Astrocyte (in vitro differentiated cells and primary cell): ENCODE measurements at regions not wholly inside any gene's neighbourhood (a gene's known extent, or its start where the extent isn't known, plus 50 kb on each side); places are given as distances from the start of the nearest gene placed in this dataset.

Source experiments
- EZH2 ChIP-seq: IDR thresholded peaks from 2 replicates; pipeline ENCODE4 v1.6.1; 2012; ENCODE audit warnings: mild to moderate bottlenecking, low read length, inconsistent platforms; ENCODE audit not compliant: insufficient read depth
- TF ChIP-seq, protein P1 (sequence below): IDR thresholded peaks from 2 replicates; pipeline ENCODE4 v1.5.1; 2011; ENCODE audit warnings: low read depth, mild to moderate bottlenecking, inconsistent platforms, low read length, moderate library complexity; ENCODE audit not compliant: insufficient read depth

DNA sequence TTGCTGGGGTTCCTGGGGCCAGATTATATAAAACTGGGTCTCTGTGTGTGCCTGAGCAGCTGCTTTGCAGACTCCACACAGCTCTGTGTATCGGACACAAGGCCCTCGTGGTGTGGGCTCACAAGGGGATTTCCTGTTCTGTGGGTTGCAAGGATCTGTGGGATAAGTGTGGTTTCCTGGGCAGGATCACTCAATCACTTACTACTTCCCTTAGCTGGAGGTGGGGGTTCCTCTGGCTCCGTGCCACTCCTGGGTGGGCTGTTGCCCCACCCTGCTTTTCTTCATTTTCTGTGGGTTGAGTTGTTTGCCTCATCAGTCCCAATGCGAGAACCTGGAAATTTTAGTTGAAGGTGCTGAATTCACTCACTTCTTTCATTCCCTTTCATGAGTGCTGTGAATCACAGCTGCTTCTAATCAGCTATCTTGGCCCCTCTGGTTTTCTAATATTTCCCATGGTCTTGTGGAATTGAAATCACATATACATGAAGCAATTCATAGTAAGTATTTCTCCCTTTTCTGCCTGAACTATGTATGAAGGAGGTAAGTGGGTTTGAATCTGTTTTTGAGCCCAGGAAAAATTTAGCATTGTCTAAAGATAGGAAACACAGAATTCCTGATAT lies 196.3 kb downstream of the DCDC2C start:
- TF ChIP-seq, protein P1, sequence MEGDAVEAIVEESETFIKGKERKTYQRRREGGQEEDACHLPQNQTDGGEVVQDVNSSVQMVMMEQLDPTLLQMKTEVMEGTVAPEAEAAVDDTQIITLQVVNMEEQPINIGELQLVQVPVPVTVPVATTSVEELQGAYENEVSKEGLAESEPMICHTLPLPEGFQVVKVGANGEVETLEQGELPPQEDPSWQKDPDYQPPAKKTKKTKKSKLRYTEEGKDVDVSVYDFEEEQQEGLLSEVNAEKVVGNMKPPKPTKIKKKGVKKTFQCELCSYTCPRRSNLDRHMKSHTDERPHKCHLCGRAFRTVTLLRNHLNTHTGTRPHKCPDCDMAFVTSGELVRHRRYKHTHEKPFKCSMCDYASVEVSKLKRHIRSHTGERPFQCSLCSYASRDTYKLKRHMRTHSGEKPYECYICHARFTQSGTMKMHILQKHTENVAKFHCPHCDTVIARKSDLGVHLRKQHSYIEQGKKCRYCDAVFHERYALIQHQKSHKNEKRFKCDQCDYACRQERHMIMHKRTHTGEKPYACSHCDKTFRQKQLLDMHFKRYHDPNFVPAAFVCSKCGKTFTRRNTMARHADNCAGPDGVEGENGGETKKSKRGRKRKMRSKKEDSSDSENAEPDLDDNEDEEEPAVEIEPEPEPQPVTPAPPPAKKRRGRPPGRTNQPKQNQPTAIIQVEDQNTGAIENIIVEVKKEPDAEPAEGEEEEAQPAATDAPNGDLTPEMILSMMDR, result no peak
- no peak for TF ChIP-seq EZH2
